Neutrophil (primary cell): ENCODE measurements at regions not wholly inside any gene's neighbourhood (a gene's known extent, or its start where the extent isn't known, plus 50 kb on each side); places are given as distances from the start of the nearest gene placed in this dataset.

Source experiments
- H3K27ac ChIP-seq: fragments of 200-600 bp; sonication (generic); 2 replicates; pipeline ENCODE4 v1.5.1; 2016; ENCODE audit warnings: mild to moderate bottlenecking, moderate library complexity
- H3K27me3 ChIP-seq: fragments of 200-600 bp; sonication (generic); 2 replicates; pipeline ENCODE4 v1.6.0; 2016; ENCODE audit warnings: mild to moderate bottlenecking
- H3K36me3 ChIP-seq: fragments of 200-600 bp; sonication (generic); 2 replicates; pipeline ENCODE4 v1.5.1; 2017
- H3K4me1 ChIP-seq, 2 experiments: fragments of 200-600 bp in 1 of 2; sonication (generic) in 1 of 2; 1 replicate in 1 of 2; 2 replicates in 1 of 2; pipeline versions ENCODE4 v1.5.1 to v1.6.1; 2013 to 2016; ENCODE audit warnings: low read depth in 1 of 2, low read length in 1 of 2, mild to moderate bottlenecking in 1 of 2, moderate library complexity in 1 of 2; ENCODE audit not compliant: control insufficient read depth in 1 of 2, insufficient read depth in 1 of 2
- H3K4me3 ChIP-seq, 2 experiments: fragments of 200-600 bp in 1 of 2; sonication (generic) in 1 of 2; 1 replicate in 1 of 2; 2 replicates in 1 of 2; pipeline ENCODE4 v1.5.1; 2013 to 2016; ENCODE audit warnings: low read depth in 1 of 2, low read length in 1 of 2, mild to moderate bottlenecking in 1 of 2, moderate library complexity in 1 of 2
- H3K9me3 ChIP-seq: fragments of 200-600 bp; sonication (generic); 2 replicates; pipeline ENCODE4 v1.5.1; 2016
- TF ChIP-seq, protein P1 (sequence below): fragments of 200-600 bp; sonication (generic); IDR thresholded peaks from 2 replicates; pipeline ENCODE4 v1.5.1; 2016; ENCODE audit warnings: antibody characterized with exemption

DNA sequence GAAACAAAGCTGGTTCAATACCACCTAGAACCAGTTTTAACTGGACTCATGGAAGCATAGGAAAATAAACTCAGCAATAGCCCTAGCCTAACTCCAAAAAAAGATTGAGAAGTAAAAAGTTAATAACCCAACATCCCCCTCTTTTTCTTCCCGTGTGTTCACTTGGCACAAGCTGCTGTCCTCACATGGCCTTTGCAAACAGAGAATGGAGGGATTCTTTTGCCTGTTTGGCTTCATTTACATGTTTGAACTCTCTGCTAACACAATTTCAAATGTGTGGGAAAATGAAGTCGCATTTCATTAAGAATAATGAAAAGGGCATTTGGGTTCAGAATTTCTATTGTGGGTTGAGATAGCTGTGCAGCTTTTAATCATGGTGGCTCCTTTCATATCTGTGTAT lies 589.2 kb upstream of the LRRTM1 start:
- Histone ChIP-seq H3K9me3 (no peaks in the 10 kb centered on the region), H3K27me3 (no peaks in the 10 kb centered on the region), H3K27ac (no peak overlapping the region), H3K4me1 (no peaks in the 10 kb centered on the region), H3K36me3 (no peaks in the 10 kb centered on the region), H3K4me3 (no peak overlapping the region)
- TF ChIP-seq, protein P1, sequence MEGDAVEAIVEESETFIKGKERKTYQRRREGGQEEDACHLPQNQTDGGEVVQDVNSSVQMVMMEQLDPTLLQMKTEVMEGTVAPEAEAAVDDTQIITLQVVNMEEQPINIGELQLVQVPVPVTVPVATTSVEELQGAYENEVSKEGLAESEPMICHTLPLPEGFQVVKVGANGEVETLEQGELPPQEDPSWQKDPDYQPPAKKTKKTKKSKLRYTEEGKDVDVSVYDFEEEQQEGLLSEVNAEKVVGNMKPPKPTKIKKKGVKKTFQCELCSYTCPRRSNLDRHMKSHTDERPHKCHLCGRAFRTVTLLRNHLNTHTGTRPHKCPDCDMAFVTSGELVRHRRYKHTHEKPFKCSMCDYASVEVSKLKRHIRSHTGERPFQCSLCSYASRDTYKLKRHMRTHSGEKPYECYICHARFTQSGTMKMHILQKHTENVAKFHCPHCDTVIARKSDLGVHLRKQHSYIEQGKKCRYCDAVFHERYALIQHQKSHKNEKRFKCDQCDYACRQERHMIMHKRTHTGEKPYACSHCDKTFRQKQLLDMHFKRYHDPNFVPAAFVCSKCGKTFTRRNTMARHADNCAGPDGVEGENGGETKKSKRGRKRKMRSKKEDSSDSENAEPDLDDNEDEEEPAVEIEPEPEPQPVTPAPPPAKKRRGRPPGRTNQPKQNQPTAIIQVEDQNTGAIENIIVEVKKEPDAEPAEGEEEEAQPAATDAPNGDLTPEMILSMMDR = no peak

DNA sequence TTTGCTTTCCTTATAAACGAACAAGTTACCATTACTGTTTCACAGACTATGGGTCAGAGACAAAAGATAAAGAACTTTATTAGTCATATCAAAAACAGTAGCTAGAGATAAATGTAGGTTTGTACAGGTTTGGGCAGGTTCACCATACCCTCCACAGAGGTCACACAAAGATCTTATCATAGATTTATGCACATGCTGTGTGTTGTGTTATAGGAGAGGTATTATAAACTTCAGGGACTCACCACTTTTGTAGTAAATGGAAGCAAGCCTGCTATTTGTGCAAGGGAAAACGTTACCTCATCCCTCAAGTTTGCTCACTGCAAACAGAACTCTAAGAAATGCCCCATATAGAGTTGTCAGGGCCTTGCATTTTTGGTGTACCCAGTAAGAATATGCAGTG lies 584.5 kb upstream of the LRRTM1 start:
- no peaks in the 10 kb centered on the region for H3K9me3 ChIP-seq
- no peak overlapping the region for H3K27ac ChIP-seq
- H3K36me3 ChIP-seq = no peaks in the 10 kb centered on the region
- H3K27me3 ChIP-seq = no peaks in the 10 kb centered on the region
- no peaks in the 10 kb centered on the region for H3K4me1 ChIP-seq
- TF ChIP-seq, protein P1 = no peak
- H3K4me3 ChIP-seq = no peak overlapping the region

DNA sequence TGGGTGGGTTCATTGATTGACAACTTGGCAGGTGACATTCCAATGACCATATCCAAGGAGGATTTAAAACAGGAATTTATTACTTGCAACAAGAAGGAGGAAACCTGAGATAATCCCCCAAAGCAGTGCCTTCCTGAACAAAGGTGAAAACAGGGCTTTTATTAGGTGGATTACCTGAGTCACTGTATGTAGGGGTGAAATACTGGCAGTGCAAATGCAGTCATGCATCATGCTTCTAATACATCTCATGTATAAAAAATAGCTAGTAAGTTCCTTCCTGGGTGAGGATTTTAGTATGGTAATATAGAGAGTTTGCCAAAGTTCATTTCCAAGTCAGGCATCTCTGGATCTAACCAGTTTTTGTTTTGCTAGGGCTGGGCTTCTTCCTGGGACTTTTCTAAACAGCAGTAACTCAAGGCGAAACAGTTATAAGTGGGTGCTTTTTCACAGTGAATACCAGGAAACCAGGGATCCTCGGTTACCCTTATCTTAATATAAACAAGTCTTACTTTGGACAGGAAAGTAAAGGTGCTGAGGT lies 583.4 kb upstream of the LRRTM1 start:
- H3K36me3 ChIP-seq = no peaks in the 10 kb centered on the region
- H3K27ac ChIP-seq = no peak overlapping the region
- H3K9me3 ChIP-seq = no peaks in the 10 kb centered on the region
- no peaks in the 10 kb centered on the region for H3K4me1 ChIP-seq
- H3K4me3 ChIP-seq = no peak overlapping the region
- TF ChIP-seq, protein P1 = no peak
- no peaks in the 10 kb centered on the region for H3K27me3 ChIP-seq

DNA sequence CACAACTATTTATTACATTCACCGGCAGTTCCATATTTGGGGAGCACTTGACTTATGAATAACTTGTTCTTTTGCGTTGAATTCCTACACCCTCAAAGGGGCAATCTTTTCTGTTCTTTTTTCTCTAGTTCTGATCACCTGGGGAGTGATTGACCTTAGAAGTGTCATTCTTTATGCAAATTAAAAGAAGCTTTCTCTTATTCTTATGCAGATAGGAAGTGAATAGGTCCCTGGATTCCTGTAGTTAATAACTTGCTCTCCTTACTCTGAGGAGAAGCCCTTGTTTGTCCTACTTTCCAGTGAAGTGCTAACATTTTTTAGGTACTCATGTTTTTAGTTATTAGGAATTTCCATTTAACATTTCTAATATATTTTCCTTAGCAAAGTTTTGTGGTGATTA lies 569.8 kb upstream of the LRRTM1 start:
- TF ChIP-seq, protein P1 = no peak
- H3K27me3 ChIP-seq = no peaks in the 10 kb centered on the region
- H3K36me3 ChIP-seq = no peaks in the 10 kb centered on the region
- H3K4me3 ChIP-seq = no peak overlapping the region
- no peaks in the 10 kb centered on the region for H3K4me1 ChIP-seq
- H3K27ac ChIP-seq = no peak overlapping the region
- H3K9me3 ChIP-seq = no peaks in the 10 kb centered on the region

DNA sequence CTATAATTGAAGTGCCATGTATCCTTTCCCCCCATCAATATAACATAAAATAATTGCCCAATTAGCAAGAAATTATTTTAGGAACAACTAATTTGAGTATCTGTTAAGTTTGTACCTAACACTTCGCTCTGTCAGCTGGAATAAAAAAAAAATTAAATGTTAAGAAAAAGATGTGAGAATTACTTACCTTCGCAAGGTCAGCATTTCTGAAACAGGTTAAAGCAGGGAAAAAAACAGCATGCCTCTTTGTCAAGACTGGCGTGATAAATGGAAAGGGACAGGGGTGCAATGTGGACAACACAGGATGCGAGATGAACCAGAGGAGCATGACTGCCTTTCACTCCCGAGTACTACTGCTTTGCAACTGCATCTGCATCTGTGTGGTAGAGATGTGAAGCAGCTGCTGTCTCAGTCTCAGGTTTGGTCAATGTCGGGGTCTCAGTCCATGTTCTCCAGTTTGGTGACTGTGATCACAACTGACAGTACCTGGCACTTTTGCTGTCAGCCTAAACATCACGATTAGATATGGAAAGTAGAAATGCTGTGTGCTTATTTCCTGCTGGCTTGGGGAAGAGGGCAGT lies 565.4 kb upstream of the LRRTM1 start:
- H3K9me3 ChIP-seq = no peaks in the 10 kb centered on the region
- no peak overlapping the region for H3K4me3 ChIP-seq
- TF ChIP-seq, protein P1 = no peak
- no peak overlapping the region for H3K27ac ChIP-seq
- no peaks in the 10 kb centered on the region for H3K27me3 ChIP-seq
- no peaks in the 10 kb centered on the region for H3K36me3 ChIP-seq
- H3K4me1 ChIP-seq = no peaks in the 10 kb centered on the region
